SH-SY5Y (cell line): ENCODE measurements at regions not wholly inside any gene's neighbourhood (a gene's known extent, or its start where the extent isn't known, plus 50 kb on each side); places are given as distances from the start of the nearest gene placed in this dataset.

Source experiments
- GATA2 ChIP-seq: IDR thresholded peaks from 2 replicates; pipeline ENCODE4 v1.6.1; 2011; ENCODE audit warnings: mild to moderate bottlenecking, low read depth, low read length
- GATA3 ChIP-seq: IDR thresholded peaks from 2 replicates; pipeline ENCODE4 v1.6.1; 2011; ENCODE audit warnings: low read depth, mild to moderate bottlenecking, low read length, moderate library complexity

- no peak for TF ChIP-seq GATA3
- no peak for TF ChIP-seq GATA2
Measured at GRCh38 chr4:181976764-181977163, 266.4 kb upstream of the TENM3 start.

- no peak for TF ChIP-seq GATA3
- no peak for TF ChIP-seq GATA2
Measured at GRCh38 chr4:181982437-181982836, 260.8 kb upstream of the TENM3 start.

- TF ChIP-seq GATA3: no peak
- no peak for TF ChIP-seq GATA2
Measured at GRCh38 chr4:181982856-181983255, 260.3 kb upstream of the TENM3 start.

GRCh38 chr4:181987392-181987791 is 255.8 kb upstream of the TENM3 start:
- no peak for TF ChIP-seq GATA3
- TF ChIP-seq GATA2: no peak

- TF ChIP-seq GATA3 (no peak), GATA2 (no peak)
Measured at GRCh38 chr4:181989071-181989470, 254.1 kb upstream of the TENM3 start.

GRCh38 chr4:181991369-181992108 is 251.7 kb upstream of the TENM3 start:
- no peak for TF ChIP-seq GATA2

- no peak for TF ChIP-seq GATA3
- no peak for TF ChIP-seq GATA2
Measured at GRCh38 chr4:181998398-181999295, 244.6 kb upstream of the TENM3 start.

- TF ChIP-seq GATA3: no peak
- no peak for TF ChIP-seq GATA2
Measured at GRCh38 chr4:182000077-182000476, 243.1 kb upstream of the TENM3 start.

GRCh38 chr4:182010876-182011275 is 232.3 kb upstream of the TENM3 start:
- TF ChIP-seq GATA3 (no peak), GATA2 (no peak)

- TF ChIP-seq GATA2 (no peak), GATA3 (no peak)
Measured at GRCh38 chr4:182014164-182014563, 229.0 kb upstream of the TENM3 start.

GRCh38 chr4:182015014-182015413 is 228.2 kb upstream of the TENM3 start:
- TF ChIP-seq GATA2: no peak
- no peak for TF ChIP-seq GATA3

GRCh38 chr4:182015893-182016292 is 227.3 kb upstream of the TENM3 start:
- TF ChIP-seq GATA3 (no peak), GATA2 (no peak)

GRCh38 chr4:182017038-182017437 is 226.2 kb upstream of the TENM3 start:
- TF ChIP-seq GATA2: no peak
- TF ChIP-seq GATA3: no peak

GRCh38 chr4:182018691-182019090 is 224.5 kb upstream of the TENM3 start:
- TF ChIP-seq GATA2 (no peak), GATA3 (no peak)

GRCh38 chr4:182019148-182019652 is 224.0 kb upstream of the TENM3 start:
- TF ChIP-seq GATA2 (no peak), GATA3 (no peak)

- TF ChIP-seq GATA3 (no peak), GATA2 (no peak)
Measured at GRCh38 chr4:182022909-182023308, 220.3 kb upstream of the TENM3 start.
